GM23338 (cell line): ENCODE measurements at regions not wholly inside any gene's neighbourhood (a gene's known extent, or its start where the extent isn't known, plus 50 kb on each side); places are given as distances from the start of the nearest gene placed in this dataset.

Experiments used
- ATAC-seq: fragments of 200-7000 bp; cut with Tn5 transposase; 3 replicates; pipeline ENCODE4 v1.9.1; 2020
- DNase-seq: peaks from one replicate; pipeline ENCODE4 v3.0.0-alpha.2; 2015; ENCODE audit warnings: low spot score
- H2AFZ ChIP-seq: fragments of 200-600 bp; sonication (generic); 2 replicates; pipeline ENCODE4 v1.8.0; 2016; ENCODE audit warnings: antibody characterized with exemption, mild to moderate bottlenecking, moderate library complexity
- H3F3A ChIP-seq: fragments of 200-600 bp; sonication (generic); replicated peaks from 2 replicates; pipeline ENCODE4 v1.8.0; 2017; ENCODE audit warnings: antibody characterized with exemption, mixed run types, low read depth
- H3K27ac ChIP-seq: fragments of 200-600 bp; sonication (generic); 2 replicates; pipeline ENCODE4 v1.6.1; 2016; ENCODE audit warnings: low read depth
- H3K27me3 ChIP-seq: fragments of 200-600 bp; sonication (generic); 2 replicates; pipeline ENCODE4 v1.8.0; 2016; ENCODE audit warnings: mild to moderate bottlenecking, mixed run types, moderate library complexity; ENCODE audit not compliant: insufficient read depth
- H3K36me3 ChIP-seq: fragments of 200-600 bp; sonication (generic); 2 replicates; pipeline ENCODE4 v1.8.0; 2016; ENCODE audit warnings: mild to moderate bottlenecking; ENCODE audit not compliant: insufficient read depth
- H3K4me1 ChIP-seq: fragments of 200-600 bp; sonication (generic); 2 replicates; pipeline ENCODE4 v1.8.0; 2016; ENCODE audit warnings: mild to moderate bottlenecking, moderate library complexity; ENCODE audit not compliant: insufficient read depth
- H3K4me2 ChIP-seq: fragments of 200-600 bp; sonication (generic); 2 replicates; pipeline ENCODE4 v1.7.1; 2017; ENCODE audit warnings: mixed run types
- H3K4me3 ChIP-seq: fragments of 200-600 bp; sonication (generic); 2 replicates; pipeline ENCODE4 v1.6.1; 2016; ENCODE audit warnings: mixed run types
- H3K79me2 ChIP-seq: fragments of 200-600 bp; sonication (generic); replicated peaks from 2 replicates; pipeline ENCODE4 v1.8.0; 2017; ENCODE audit warnings: mild to moderate bottlenecking; ENCODE audit not compliant: insufficient read depth
- H3K9me2 ChIP-seq: fragments of 200-600 bp; sonication (generic); 2 replicates; pipeline ENCODE4 v1.8.0; 2017; ENCODE audit not compliant: insufficient read depth
- H4K20me1 ChIP-seq: fragments of 200-600 bp; sonication (generic); replicated peaks from 2 replicates; pipeline ENCODE4 v1.8.0; 2017; ENCODE audit warnings: mild to moderate bottlenecking; ENCODE audit not compliant: insufficient read depth
- H3K27ac Mint-ChIP-seq: 2 replicates; pipeline ENCODE4 v1.8.0; 2020; ENCODE audit warnings: inconsistent platforms, mild to moderate bottlenecking, moderate library complexity, mixed read lengths
- H3K27me3 Mint-ChIP-seq: 3 replicates; pipeline ENCODE4 v1.8.0; 2022; ENCODE audit warnings: low read depth, mild to moderate bottlenecking, moderate library complexity, mixed read lengths, inconsistent platforms; ENCODE audit not compliant: insufficient read depth, poor library complexity
- H3K36me3 Mint-ChIP-seq: 3 replicates; pipeline ENCODE4 v1.8.0; 2021; ENCODE audit warnings: low read depth, mild to moderate bottlenecking, inconsistent platforms, moderate library complexity, mixed read lengths
- H3K4me1 Mint-ChIP-seq: 3 replicates; pipeline ENCODE4 v1.8.0; 2020; ENCODE audit warnings: mild to moderate bottlenecking, inconsistent platforms, mixed read lengths
- H3K4me3 Mint-ChIP-seq: 3 replicates; pipeline ENCODE4 v1.8.0; 2021; ENCODE audit warnings: moderate library complexity, mild to moderate bottlenecking, inconsistent platforms, mixed read lengths
- H3K9me3 Mint-ChIP-seq: 3 replicates; pipeline ENCODE4 v1.8.0; 2020; ENCODE audit warnings: moderate library complexity, mild to moderate bottlenecking, inconsistent platforms, mixed read lengths
- EZH2 ChIP-seq: fragments of 200-600 bp; sonication (generic); IDR thresholded peaks from one replicate; pipeline ENCODE4 v1.8.0; 2017; ENCODE audit warnings: antibody characterized with exemption, mild to moderate bottlenecking, low read depth; ENCODE audit not compliant: unreplicated experiment
- EZH2phosphoT487 ChIP-seq: fragments of 200-600 bp; sonication (generic); IDR thresholded peaks from one replicate; pipeline ENCODE4 v1.8.1; 2018; ENCODE audit warnings: antibody characterized with exemption; ENCODE audit not compliant: unreplicated experiment
- REST ChIP-seq: IDR thresholded peaks from one replicate; pipeline ENCODE4 v1.6.1; 2018; ENCODE audit warnings: antibody characterized with exemption; ENCODE audit not compliant: unreplicated experiment
- STAT1 ChIP-seq: IDR thresholded peaks from one replicate; pipeline ENCODE4 v1.6.1; 2016; ENCODE audit warnings: antibody characterized with exemption; ENCODE audit not compliant: unreplicated experiment
- ZNF114 ChIP-seq: fragments of 250-450 bp; sonication (Bioruptor Pico); IDR thresholded peaks from 2 replicates; pipeline ENCODE4 v1.5.0; 2020; ENCODE audit warnings: mild to moderate bottlenecking, moderate library complexity
- ZNF331 ChIP-seq: fragments of 250-450 bp; sonication (Bioruptor Pico); IDR thresholded peaks from 2 replicates; pipeline ENCODE4 v1.5.0; 2020; ENCODE audit warnings: low read depth, mild to moderate bottlenecking, moderate library complexity
- TF ChIP-seq, protein P1 (sequence below): fragments of 250-450 bp; sonication (Bioruptor Pico); IDR thresholded peaks from 2 replicates; pipeline ENCODE4 v1.5.0; 2020; ENCODE audit warnings: mild to moderate bottlenecking, moderate library complexity
- TF ChIP-seq, protein P2 (sequence below), 2 experiments: fragments of 200-600 bp in 1 of 2; sonication (generic) in 1 of 2; conservative IDR thresholded peaks; 2 replicates each; pipeline versions ENCODE4 v1.5.1 to v1.6.1; 2016 to 2017; ENCODE audit warnings: antibody characterized with exemption in 2 of 2, low read depth in 2 of 2, mild to moderate bottlenecking in 2 of 2, moderate library complexity in 1 of 2

GRCh38 chr11:130700092-130700491 is 216.2 kb downstream of the SNX19 start:
- peaks cover 2% of the 10 kb centered on the region for H3K27me3 Mint-ChIP-seq

More at GRCh38 chr11:130700092-130700491, 216.2 kb downstream of the SNX19 start:
- Histone ChIP-seq H3K4me2 (no peak overlapping the region), H2AFZ (no peak overlapping the region), H3K4me1 (no peaks in the 10 kb centered on the region), H3K36me3 (no peaks in the 10 kb centered on the region), H3K4me3 (no peak overlapping the region), H4K20me1 (no peaks in the 10 kb centered on the region), H3K9me2 (peaks cover 3% of the 10 kb centered on the region; the same call in 1 of the 2 replicates), H3K27me3 (no peaks in the 10 kb centered on the region), H3F3A (no peaks in the 10 kb centered on the region), H3K27ac (no peak overlapping the region), H3K79me2 (no peaks in the 10 kb centered on the region)
- no peak overlapping the region for H3K4me3 Mint-ChIP-seq
- TF ChIP-seq, protein P1, sequence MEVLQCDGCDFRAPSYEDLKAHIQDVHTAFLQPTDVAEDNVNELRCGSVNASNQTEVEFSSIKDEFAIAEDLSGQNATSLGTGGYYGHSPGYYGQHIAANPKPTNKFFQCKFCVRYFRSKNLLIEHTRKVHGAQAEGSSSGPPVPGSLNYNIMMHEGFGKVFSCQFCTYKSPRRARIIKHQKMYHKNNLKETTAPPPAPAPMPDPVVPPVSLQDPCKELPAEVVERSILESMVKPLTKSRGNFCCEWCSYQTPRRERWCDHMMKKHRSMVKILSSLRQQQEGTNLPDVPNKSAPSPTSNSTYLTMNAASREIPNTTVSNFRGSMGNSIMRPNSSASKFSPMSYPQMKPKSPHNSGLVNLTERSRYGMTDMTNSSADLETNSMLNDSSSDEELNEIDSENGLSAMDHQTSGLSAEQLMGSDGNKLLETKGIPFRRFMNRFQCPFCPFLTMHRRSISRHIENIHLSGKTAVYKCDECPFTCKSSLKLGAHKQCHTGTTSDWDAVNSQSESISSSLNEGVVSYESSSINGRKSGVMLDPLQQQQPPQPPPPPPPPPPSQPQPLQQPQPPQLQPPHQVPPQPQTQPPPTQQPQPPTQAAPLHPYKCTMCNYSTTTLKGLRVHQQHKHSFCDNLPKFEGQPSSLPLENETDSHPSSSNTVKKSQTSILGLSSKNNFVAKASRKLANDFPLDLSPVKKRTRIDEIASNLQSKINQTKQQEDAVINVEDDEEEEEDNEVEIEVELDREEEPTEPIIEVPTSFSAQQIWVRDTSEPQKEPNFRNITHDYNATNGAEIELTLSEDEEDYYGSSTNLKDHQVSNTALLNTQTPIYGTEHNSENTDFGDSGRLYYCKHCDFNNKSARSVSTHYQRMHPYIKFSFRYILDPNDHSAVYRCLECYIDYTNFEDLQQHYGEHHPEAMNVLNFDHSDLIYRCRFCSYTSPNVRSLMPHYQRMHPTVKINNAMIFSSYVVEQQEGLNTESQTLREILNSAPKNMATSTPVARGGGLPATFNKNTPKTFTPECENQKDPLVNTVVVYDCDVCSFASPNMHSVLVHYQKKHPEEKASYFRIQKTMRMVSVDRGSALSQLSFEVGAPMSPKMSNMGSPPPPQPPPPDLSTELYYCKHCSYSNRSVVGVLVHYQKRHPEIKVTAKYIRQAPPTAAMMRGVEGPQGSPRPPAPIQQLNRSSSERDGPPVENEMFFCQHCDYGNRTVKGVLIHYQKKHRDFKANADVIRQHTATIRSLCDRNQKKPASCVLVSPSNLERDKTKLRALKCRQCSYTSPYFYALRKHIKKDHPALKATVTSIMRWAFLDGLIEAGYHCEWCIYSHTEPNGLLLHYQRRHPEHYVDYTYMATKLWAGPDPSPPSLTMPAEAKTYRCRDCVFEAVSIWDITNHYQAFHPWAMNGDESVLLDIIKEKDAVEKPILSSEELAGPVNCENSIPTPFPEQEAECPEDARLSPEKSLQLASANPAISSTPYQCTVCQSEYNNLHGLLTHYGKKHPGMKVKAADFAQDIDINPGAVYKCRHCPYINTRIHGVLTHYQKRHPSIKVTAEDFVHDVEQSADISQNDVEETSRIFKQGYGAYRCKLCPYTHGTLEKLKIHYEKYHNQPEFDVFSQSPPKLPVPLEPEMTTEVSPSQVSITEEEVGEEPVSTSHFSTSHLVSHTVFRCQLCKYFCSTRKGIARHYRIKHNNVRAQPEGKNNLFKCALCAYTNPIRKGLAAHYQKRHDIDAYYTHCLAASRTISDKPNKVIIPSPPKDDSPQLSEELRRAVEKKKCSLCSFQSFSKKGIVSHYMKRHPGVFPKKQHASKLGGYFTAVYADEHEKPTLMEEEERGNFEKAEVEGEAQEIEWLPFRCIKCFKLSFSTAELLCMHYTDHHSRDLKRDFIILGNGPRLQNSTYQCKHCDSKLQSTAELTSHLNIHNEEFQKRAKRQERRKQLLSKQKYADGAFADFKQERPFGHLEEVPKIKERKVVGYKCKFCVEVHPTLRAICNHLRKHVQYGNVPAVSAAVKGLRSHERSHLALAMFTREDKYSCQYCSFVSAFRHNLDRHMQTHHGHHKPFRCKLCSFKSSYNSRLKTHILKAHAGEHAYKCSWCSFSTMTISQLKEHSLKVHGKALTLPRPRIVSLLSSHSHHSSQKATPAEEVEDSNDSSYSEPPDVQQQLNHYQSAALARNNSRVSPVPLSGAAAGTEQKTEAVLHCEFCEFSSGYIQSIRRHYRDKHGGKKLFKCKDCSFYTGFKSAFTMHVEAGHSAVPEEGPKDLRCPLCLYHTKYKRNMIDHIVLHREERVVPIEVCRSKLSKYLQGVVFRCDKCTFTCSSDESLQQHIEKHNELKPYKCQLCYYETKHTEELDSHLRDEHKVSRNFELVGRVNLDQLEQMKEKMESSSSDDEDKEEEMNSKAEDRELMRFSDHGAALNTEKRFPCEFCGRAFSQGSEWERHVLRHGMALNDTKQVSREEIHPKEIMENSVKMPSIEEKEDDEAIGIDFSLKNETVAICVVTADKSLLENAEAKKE (CRISPR knock-in tag) = no peak
- TF ChIP-seq REST = no peak
- TF ChIP-seq EZH2 = no peak
- no peak for TF ChIP-seq ZNF114
- no peak for TF ChIP-seq ZNF331 (CRISPR knock-in tag)
- TF ChIP-seq, protein P2, sequence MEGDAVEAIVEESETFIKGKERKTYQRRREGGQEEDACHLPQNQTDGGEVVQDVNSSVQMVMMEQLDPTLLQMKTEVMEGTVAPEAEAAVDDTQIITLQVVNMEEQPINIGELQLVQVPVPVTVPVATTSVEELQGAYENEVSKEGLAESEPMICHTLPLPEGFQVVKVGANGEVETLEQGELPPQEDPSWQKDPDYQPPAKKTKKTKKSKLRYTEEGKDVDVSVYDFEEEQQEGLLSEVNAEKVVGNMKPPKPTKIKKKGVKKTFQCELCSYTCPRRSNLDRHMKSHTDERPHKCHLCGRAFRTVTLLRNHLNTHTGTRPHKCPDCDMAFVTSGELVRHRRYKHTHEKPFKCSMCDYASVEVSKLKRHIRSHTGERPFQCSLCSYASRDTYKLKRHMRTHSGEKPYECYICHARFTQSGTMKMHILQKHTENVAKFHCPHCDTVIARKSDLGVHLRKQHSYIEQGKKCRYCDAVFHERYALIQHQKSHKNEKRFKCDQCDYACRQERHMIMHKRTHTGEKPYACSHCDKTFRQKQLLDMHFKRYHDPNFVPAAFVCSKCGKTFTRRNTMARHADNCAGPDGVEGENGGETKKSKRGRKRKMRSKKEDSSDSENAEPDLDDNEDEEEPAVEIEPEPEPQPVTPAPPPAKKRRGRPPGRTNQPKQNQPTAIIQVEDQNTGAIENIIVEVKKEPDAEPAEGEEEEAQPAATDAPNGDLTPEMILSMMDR (conservative IDR thresholded peaks at IDR 0.05; ENCODE audit: low read depth in 2 of 2) = no peak
- TF ChIP-seq STAT1 = no peak
- no peak for TF ChIP-seq EZH2phosphoT487
- ATAC-seq = no peak
- DNase-seq = no peak
- H3K36me3 Mint-ChIP-seq = no peaks in the 10 kb centered on the region
- H3K27ac Mint-ChIP-seq = no peak overlapping the region
- no peaks in the 10 kb centered on the region for H3K4me1 Mint-ChIP-seq
- H3K9me3 Mint-ChIP-seq = no peaks in the 10 kb centered on the region
